ENCODE measurements at regions not wholly inside any gene's neighbourhood (a gene's known extent, or its start where the extent isn't known, plus 50 kb on each side); places are given as distances from the start of the nearest gene placed in this dataset.

GRCh38 chr4:16329797-16330134, 103.5 kb upstream of the TAPT1 start:
- DNase-seq (no peak), ATAC-seq (no peak)
- Mint-ChIP-seq H3K36me3 (ENCODE audit: insufficient read depth) (no peaks in the 10 kb centered on the region), H3K4me1 (ENCODE audit: low read depth) (no peaks in the 10 kb centered on the region), H3K27me3 (ENCODE audit: low read depth) (peaks cover 7% of the 10 kb centered on the region), H3K9me3 (no peaks in the 10 kb centered on the region), H3K4me3 (no peak overlapping the region)

GRCh38 chr4:16329125-16329796, 103.0 kb upstream of the TAPT1 start:
- no peaks in the 10 kb centered on the region for H3K36me3 Mint-ChIP-seq (ENCODE audit: insufficient read depth)
- ATAC-seq = no peak
- peaks cover 7% of the 10 kb centered on the region for H3K27me3 Mint-ChIP-seq (ENCODE audit: low read depth)
- no peak for DNase-seq
- H3K4me1 Mint-ChIP-seq (ENCODE audit: low read depth) = no peaks in the 10 kb centered on the region
- no peaks in the 10 kb centered on the region for H3K9me3 Mint-ChIP-seq
- H3K4me3 Mint-ChIP-seq = no peak overlapping the region

GRCh38 chr4:16322183-16322582, 95.9 kb upstream of the TAPT1 start:
- no peaks in the 10 kb centered on the region for H3K4me1 Mint-ChIP-seq (ENCODE audit: low read depth)
- no peak overlapping the region for H3K4me3 Mint-ChIP-seq
- peaks cover 7% of the 10 kb centered on the region for H3K27me3 Mint-ChIP-seq (ENCODE audit: low read depth)
- no peaks in the 10 kb centered on the region for H3K36me3 Mint-ChIP-seq (ENCODE audit: insufficient read depth)
- DNase-seq (no peak), ATAC-seq (no peak)
- H3K9me3 Mint-ChIP-seq = peaks cover 5% of the 10 kb centered on the region

GRCh38 chr4:16315456-16315855, 89.2 kb upstream of the TAPT1 start:
- ATAC-seq (no peak), DNase-seq (no peak)
- Mint-ChIP-seq H3K4me1 (ENCODE audit: low read depth) (no peaks in the 10 kb centered on the region), H3K9me3 (no peaks in the 10 kb centered on the region), H3K4me3 (no peak overlapping the region), H3K36me3 (ENCODE audit: insufficient read depth) (no peaks in the 10 kb centered on the region), H3K27me3 (ENCODE audit: low read depth) (peaks cover 6% of the 10 kb centered on the region)

- H3K4me3 Mint-ChIP-seq = no peak overlapping the region
- no peaks in the 10 kb centered on the region for H3K9me3 Mint-ChIP-seq
- DNase-seq (no peak), ATAC-seq (no peak)
- H3K27me3 Mint-ChIP-seq (ENCODE audit: low read depth) = peaks cover 6% of the 10 kb centered on the region
- H3K4me1 Mint-ChIP-seq (ENCODE audit: low read depth) = no peaks in the 10 kb centered on the region
- H3K36me3 Mint-ChIP-seq (ENCODE audit: insufficient read depth) = no peaks in the 10 kb centered on the region
These were observed 84.3 kb upstream of the TAPT1 start for GRCh38 chr4:16310606-16311005.

GRCh38 chr4:16302648-16303047, 76.4 kb upstream of the TAPT1 start:
- H3K4me1 Mint-ChIP-seq (ENCODE audit: low read depth) = no peaks in the 10 kb centered on the region
- DNase-seq (no peak), ATAC-seq (no peak)
- H3K4me3 Mint-ChIP-seq = no peak overlapping the region
- H3K36me3 Mint-ChIP-seq (ENCODE audit: insufficient read depth) = no peaks in the 10 kb centered on the region
- no peaks in the 10 kb centered on the region for H3K27me3 Mint-ChIP-seq (ENCODE audit: low read depth)
- no peaks in the 10 kb centered on the region for H3K9me3 Mint-ChIP-seq

- DNase-seq (no peak), ATAC-seq (no peak)
- H3K4me3 Mint-ChIP-seq = no peak overlapping the region
- no peaks in the 10 kb centered on the region for H3K9me3 Mint-ChIP-seq
- H3K27me3 Mint-ChIP-seq (ENCODE audit: low read depth) = peaks cover 2% of the 10 kb centered on the region
- no peaks in the 10 kb centered on the region for H3K4me1 Mint-ChIP-seq (ENCODE audit: low read depth)
- H3K36me3 Mint-ChIP-seq (ENCODE audit: insufficient read depth) = no peaks in the 10 kb centered on the region
These were observed 70.7 kb upstream of the TAPT1 start for GRCh38 chr4:16297003-16297402.

- DNase-seq (no peak), ATAC-seq (no peak)
- no peaks in the 10 kb centered on the region for H3K36me3 Mint-ChIP-seq (ENCODE audit: insufficient read depth)
- no peak overlapping the region for H3K4me3 Mint-ChIP-seq
- H3K9me3 Mint-ChIP-seq = no peaks in the 10 kb centered on the region
- peaks cover 4% of the 10 kb centered on the region for H3K4me1 Mint-ChIP-seq (ENCODE audit: low read depth)
- H3K27me3 Mint-ChIP-seq (ENCODE audit: low read depth) = peaks cover 4% of the 10 kb centered on the region
These were observed 68.2 kb upstream of the TAPT1 start for GRCh38 chr4:16294455-16294854.

- H3K27me3 Mint-ChIP-seq (ENCODE audit: low read depth) = peaks cover 14% of the 10 kb centered on the region
- no peaks in the 10 kb centered on the region for H3K36me3 Mint-ChIP-seq (ENCODE audit: insufficient read depth)
- no peak for DNase-seq
- no peak overlapping the region for H3K4me3 Mint-ChIP-seq
- no peaks in the 10 kb centered on the region for H3K9me3 Mint-ChIP-seq
- no peak for ATAC-seq
- peaks cover 4% of the 10 kb centered on the region for H3K4me1 Mint-ChIP-seq (ENCODE audit: low read depth)
These were observed 67.1 kb upstream of the TAPT1 start for GRCh38 chr4:16293210-16293838.

GRCh38 chr4:16292585-16292984, 66.3 kb upstream of the TAPT1 start:
- no peak for DNase-seq
- Mint-ChIP-seq H3K27me3 (ENCODE audit: low read depth) (peaks cover 18% of the 10 kb centered on the region), H3K4me3 (no peak overlapping the region), H3K9me3 (no peaks in the 10 kb centered on the region), H3K36me3 (ENCODE audit: insufficient read depth) (no peaks in the 10 kb centered on the region), H3K4me1 (ENCODE audit: low read depth) (peaks cover 4% of the 10 kb centered on the region)
- ATAC-seq = no peak

GRCh38 chr4:16290681-16291420, 64.6 kb upstream of the TAPT1 start:
- H3K9me3 Mint-ChIP-seq = no peaks in the 10 kb centered on the region
- peaks cover 21% of the 10 kb centered on the region for H3K27me3 Mint-ChIP-seq (ENCODE audit: low read depth)
- peaks cover 4% of the 10 kb centered on the region for H3K4me1 Mint-ChIP-seq (ENCODE audit: low read depth)
- ATAC-seq (no peak), DNase-seq (no peak)
- H3K4me3 Mint-ChIP-seq = no peak overlapping the region
- no peaks in the 10 kb centered on the region for H3K36me3 Mint-ChIP-seq (ENCODE audit: insufficient read depth)

GRCh38 chr4:16289897-16290554, 63.8 kb upstream of the TAPT1 start:
- ATAC-seq = no peak
- no peaks in the 10 kb centered on the region for H3K36me3 Mint-ChIP-seq (ENCODE audit: insufficient read depth)
- peaks cover 4% of the 10 kb centered on the region for H3K4me1 Mint-ChIP-seq (ENCODE audit: low read depth)
- no peaks in the 10 kb centered on the region for H3K9me3 Mint-ChIP-seq
- no peak for DNase-seq
- H3K4me3 Mint-ChIP-seq = peak overlapping the region; percentile 12
- peaks cover 22% of the 10 kb centered on the region for H3K27me3 Mint-ChIP-seq (ENCODE audit: low read depth)

GRCh38 chr4:16284050-16284449, 57.8 kb upstream of the TAPT1 start:
- H3K27me3 Mint-ChIP-seq (ENCODE audit: low read depth) = peaks cover 29% of the 10 kb centered on the region

GRCh38 chr4:16278178-16278577, 51.9 kb upstream of the TAPT1 start:
- no peak overlapping the region for H3K4me3 Mint-ChIP-seq
- peaks cover 4% of the 10 kb centered on the region for H3K36me3 Mint-ChIP-seq (ENCODE audit: insufficient read depth)
- peaks cover 14% of the 10 kb centered on the region for H3K27me3 Mint-ChIP-seq (ENCODE audit: low read depth)
- no peak for DNase-seq
- no peak for ATAC-seq
- peaks cover 12% of the 10 kb centered on the region for H3K9me3 Mint-ChIP-seq
- H3K4me1 Mint-ChIP-seq (ENCODE audit: low read depth) = no peaks in the 10 kb centered on the region

More at GRCh38 chr4:16284050-16284449, 57.8 kb upstream of the TAPT1 start:
- Mint-ChIP-seq H3K4me3 (no peak overlapping the region), H3K4me1 (ENCODE audit: low read depth) (no peaks in the 10 kb centered on the region), H3K9me3 (peaks cover 11% of the 10 kb centered on the region), H3K36me3 (ENCODE audit: insufficient read depth) (peaks cover 3% of the 10 kb centered on the region)
- DNase-seq (no peak), ATAC-seq (no peak)

All from activated T-cell treated with anti-CD3 and anti-CD28 coated beads, Interleukin-2, amount 50 U/mL, for 4 hours (primary cell).